H1 (cell line): ENCODE measurements at regions not wholly inside any gene's neighbourhood (a gene's known extent, or its start where the extent isn't known, plus 50 kb on each side); places are given as distances from the start of the nearest gene placed in this dataset.

Source experiments
- CTBP2 ChIP-seq: IDR thresholded peaks from 2 replicates; pipeline ENCODE4 v1.7.0; 2011; ENCODE audit warnings: borderline replicate concordance, mild to moderate bottlenecking, moderate library complexity, mixed read lengths, low read length; ENCODE audit not compliant: insufficient read depth, insufficient read length
- FOSL1 ChIP-seq: IDR thresholded peaks from 2 replicates; pipeline ENCODE4 v1.6.1; 2011; ENCODE audit warnings: mild to moderate bottlenecking, low read depth, low read length, moderate library complexity; ENCODE audit not compliant: insufficient read depth
- MAX ChIP-seq: IDR thresholded peaks from 2 replicates; pipeline ENCODE4 v1.6.1; 2012; ENCODE audit warnings: inconsistent platforms
- POU5F1 ChIP-seq: IDR thresholded peaks from 2 replicates; pipeline ENCODE4 v1.6.1; 2011; ENCODE audit warnings: low read depth, mild to moderate bottlenecking, low read length, moderate library complexity
- RAD21 ChIP-seq, 2 experiments: IDR thresholded peaks in 1 of 2; conservative IDR thresholded peaks in 1 of 2; 2 replicates each; pipeline ENCODE4 v1.6.1; 2011; ENCODE audit warnings: low read depth in 2 of 2, low read length in 2 of 2, improper control_type of control experiment in 1 of 2, inconsistent platforms in 1 of 2, mild to moderate bottlenecking in 1 of 2, moderate library complexity in 1 of 2
- RNF2 ChIP-seq: fragments of 200-900, 300-1000 bp; sonication (generic); IDR thresholded peaks from 2 replicates; pipeline ENCODE4 v1.7.1; 2016; ENCODE audit warnings: borderline replicate concordance, low read depth, mild to moderate bottlenecking, antibody characterized with exemption, low read length; ENCODE audit not compliant: poor library complexity, severe bottlenecking; ENCODE audit errors: missing control alignments
- SP1 ChIP-seq: IDR thresholded peaks from 2 replicates; pipeline ENCODE4 v1.6.1; 2011; ENCODE audit warnings: low read depth, low read length
- TF ChIP-seq, protein P1 (sequence below): IDR thresholded peaks from 2 replicates; pipeline ENCODE4 v1.6.1; 2012; ENCODE audit warnings: inconsistent platforms

- TF ChIP-seq MAX = 0 out of 2 replicates have a peak, but pooled peaks have one; percentile 55
- TF ChIP-seq, protein P1, sequence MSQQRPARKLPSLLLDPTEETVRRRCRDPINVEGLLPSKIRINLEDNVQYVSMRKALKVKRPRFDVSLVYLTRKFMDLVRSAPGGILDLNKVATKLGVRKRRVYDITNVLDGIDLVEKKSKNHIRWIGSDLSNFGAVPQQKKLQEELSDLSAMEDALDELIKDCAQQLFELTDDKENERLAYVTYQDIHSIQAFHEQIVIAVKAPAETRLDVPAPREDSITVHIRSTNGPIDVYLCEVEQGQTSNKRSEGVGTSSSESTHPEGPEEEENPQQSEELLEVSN = peak; percentile 44
- TF ChIP-seq SP1 = no peak
- TF ChIP-seq FOSL1 = no peak
- no peak for TF ChIP-seq CTBP2
- TF ChIP-seq RAD21 (IDR thresholded peaks at IDR 0.05 in 1 of 2, conservative IDR thresholded peaks at IDR 0.05 in 1 of 2; ENCODE audit: low read depth in 2 of 2, low read length in 2 of 2) = peak; percentile 94 to 96
- no peak for TF ChIP-seq POU5F1
- no peak for TF ChIP-seq RNF2
These were observed 411.0 kb upstream of the GYPC start (continued) for GRCh38 chr2:126244937-126245336.
